Activated naive CD8-positive, alpha-beta T cell treated with anti-CD3 and anti-CD28 coated beads for 36 hours (primary cell): ENCODE measurements at regions not wholly inside any gene's neighbourhood (a gene's known extent, or its start where the extent isn't known, plus 50 kb on each side); places are given as distances from the start of the nearest gene placed in this dataset.

Experiments used
- DNase-seq: peaks from one replicate; pipeline ENCODE4 v3.0.0; 2021
- H3K27ac Mint-ChIP-seq: one replicate; pipeline ENCODE4 v1.8.0; 2022; ENCODE audit warnings: mild to moderate bottlenecking, moderate library complexity, mixed read lengths
- H3K27me3 Mint-ChIP-seq: one replicate; pipeline ENCODE4 v1.8.0; 2022; ENCODE audit warnings: mild to moderate bottlenecking, mixed read lengths
- H3K36me3 Mint-ChIP-seq: one replicate; pipeline ENCODE4 v1.8.0; 2021; ENCODE audit warnings: mild to moderate bottlenecking, mixed read lengths
- H3K4me1 Mint-ChIP-seq: one replicate; pipeline ENCODE4 v1.8.0; 2021; ENCODE audit warnings: mixed read lengths
- H3K4me3 Mint-ChIP-seq: one replicate; pipeline ENCODE4 v1.8.0; 2022; ENCODE audit warnings: mild to moderate bottlenecking, moderate library complexity, mixed read lengths
- H3K9me3 Mint-ChIP-seq: one replicate; pipeline ENCODE4 v1.8.0; 2022; ENCODE audit warnings: mixed read lengths

- Mint-ChIP-seq H3K36me3 (no peaks in the 10 kb centered on the region), H3K27me3 (no peaks in the 10 kb centered on the region), H3K9me3 (peaks cover 1% of the 10 kb centered on the region), H3K4me1 (no peaks in the 10 kb centered on the region), H3K27ac (no peak overlapping the region), H3K4me3 (no peak overlapping the region)
- no peak for DNase-seq
Measured at GRCh38 chr20:6657904-6658303, 109.6 kb upstream of the BMP2 start.

- H3K27ac Mint-ChIP-seq = no peak overlapping the region
- H3K9me3 Mint-ChIP-seq = peaks cover 1% of the 10 kb centered on the region
- no peak for DNase-seq
- H3K4me1 Mint-ChIP-seq = no peaks in the 10 kb centered on the region
- no peaks in the 10 kb centered on the region for H3K27me3 Mint-ChIP-seq
- no peaks in the 10 kb centered on the region for H3K36me3 Mint-ChIP-seq
- no peak overlapping the region for H3K4me3 Mint-ChIP-seq
Measured at GRCh38 chr20:6657111-6657510, 110.4 kb upstream of the BMP2 start.

GRCh38 chr20:6654513-6655252 is 112.8 kb upstream of the BMP2 start:
- Mint-ChIP-seq H3K4me3 (no peak overlapping the region), H3K36me3 (no peaks in the 10 kb centered on the region), H3K9me3 (peaks cover 1% of the 10 kb centered on the region), H3K27me3 (no peaks in the 10 kb centered on the region), H3K27ac (no peak overlapping the region), H3K4me1 (no peaks in the 10 kb centered on the region)
- DNase-seq = no peak

- Mint-ChIP-seq H3K27ac (no peak overlapping the region), H3K27me3 (no peaks in the 10 kb centered on the region), H3K4me1 (no peaks in the 10 kb centered on the region), H3K9me3 (peaks cover 1% of the 10 kb centered on the region), H3K36me3 (no peaks in the 10 kb centered on the region), H3K4me3 (no peak overlapping the region)
- DNase-seq = no peak
Measured at GRCh38 chr20:6651561-6651960, 115.9 kb upstream of the BMP2 start.

GRCh38 chr20:6651016-6651415 is 116.5 kb upstream of the BMP2 start:
- Mint-ChIP-seq H3K4me3 (no peak overlapping the region), H3K9me3 (no peaks in the 10 kb centered on the region), H3K4me1 (no peaks in the 10 kb centered on the region), H3K27me3 (no peaks in the 10 kb centered on the region), H3K36me3 (no peaks in the 10 kb centered on the region), H3K27ac (no peak overlapping the region)
- DNase-seq = no peak

GRCh38 chr20:6646021-6646636 is 121.4 kb upstream of the BMP2 start:
- Mint-ChIP-seq H3K4me3 (no peak overlapping the region), H3K27me3 (peaks cover 5% of the 10 kb centered on the region), H3K4me1 (no peaks in the 10 kb centered on the region), H3K36me3 (no peaks in the 10 kb centered on the region), H3K9me3 (no peaks in the 10 kb centered on the region), H3K27ac (no peak overlapping the region)
- DNase-seq = no peak

GRCh38 chr20:6644813-6645628 is 122.5 kb upstream of the BMP2 start:
- Mint-ChIP-seq H3K27ac (no peak overlapping the region), H3K27me3 (peaks cover 5% of the 10 kb centered on the region), H3K4me1 (no peaks in the 10 kb centered on the region), H3K36me3 (no peaks in the 10 kb centered on the region), H3K9me3 (no peaks in the 10 kb centered on the region), H3K4me3 (no peak overlapping the region)
- no peak for DNase-seq

- Mint-ChIP-seq H3K27ac (no peak overlapping the region), H3K36me3 (no peaks in the 10 kb centered on the region), H3K9me3 (peaks cover 3% of the 10 kb centered on the region), H3K27me3 (peaks cover 5% of the 10 kb centered on the region), H3K4me1 (no peaks in the 10 kb centered on the region), H3K4me3 (no peak overlapping the region)
- no peak for DNase-seq
Measured at GRCh38 chr20:6641012-6641411, 126.5 kb upstream of the BMP2 start.

GRCh38 chr20:6637160-6637579 is 130.3 kb upstream of the BMP2 start:
- Mint-ChIP-seq H3K9me3 (peaks cover 3% of the 10 kb centered on the region), H3K27ac (no peak overlapping the region), H3K4me3 (no peak overlapping the region), H3K36me3 (no peaks in the 10 kb centered on the region), H3K4me1 (no peaks in the 10 kb centered on the region), H3K27me3 (no peaks in the 10 kb centered on the region)
- DNase-seq = no peak

GRCh38 chr20:6636209-6637159 is 131.0 kb upstream of the BMP2 start:
- Mint-ChIP-seq H3K9me3 (peaks cover 3% of the 10 kb centered on the region), H3K4me1 (no peaks in the 10 kb centered on the region), H3K27me3 (no peaks in the 10 kb centered on the region), H3K36me3 (no peaks in the 10 kb centered on the region), H3K4me3 (no peak overlapping the region), H3K27ac (no peak overlapping the region)
- no peak for DNase-seq

GRCh38 chr20:6635034-6635736 is 132.3 kb upstream of the BMP2 start:
- Mint-ChIP-seq H3K4me1 (no peaks in the 10 kb centered on the region), H3K36me3 (no peaks in the 10 kb centered on the region), H3K27me3 (no peaks in the 10 kb centered on the region), H3K9me3 (peaks cover 3% of the 10 kb centered on the region), H3K27ac (no peak overlapping the region), H3K4me3 (no peak overlapping the region)
- no peak for DNase-seq

GRCh38 chr20:6632187-6632586 is 135.3 kb upstream of the BMP2 start:
- H3K27ac Mint-ChIP-seq = no peak overlapping the region
- DNase-seq = no peak
- H3K4me3 Mint-ChIP-seq = no peak overlapping the region
- H3K36me3 Mint-ChIP-seq = no peaks in the 10 kb centered on the region
- H3K27me3 Mint-ChIP-seq = no peaks in the 10 kb centered on the region
- peaks cover 2% of the 10 kb centered on the region for H3K9me3 Mint-ChIP-seq
- H3K4me1 Mint-ChIP-seq = no peaks in the 10 kb centered on the region

GRCh38 chr20:6630514-6630913 is 137.0 kb upstream of the BMP2 start:
- DNase-seq = no peak
- H3K4me3 Mint-ChIP-seq = no peak overlapping the region
- H3K27ac Mint-ChIP-seq = no peak overlapping the region
- H3K4me1 Mint-ChIP-seq = no peaks in the 10 kb centered on the region
- H3K9me3 Mint-ChIP-seq = peaks cover 2% of the 10 kb centered on the region
- H3K27me3 Mint-ChIP-seq = no peaks in the 10 kb centered on the region
- H3K36me3 Mint-ChIP-seq = no peaks in the 10 kb centered on the region

- Mint-ChIP-seq H3K27me3 (no peaks in the 10 kb centered on the region), H3K4me3 (no peak overlapping the region), H3K4me1 (no peaks in the 10 kb centered on the region), H3K36me3 (no peaks in the 10 kb centered on the region), H3K27ac (no peak overlapping the region), H3K9me3 (peaks cover 2% of the 10 kb centered on the region)
- DNase-seq = no peak
Measured at GRCh38 chr20:6629564-6629963, 137.9 kb upstream of the BMP2 start.
